OCI-LY7 (cell line): ENCODE measurements at regions not wholly inside any gene's neighbourhood (a gene's known extent, or its start where the extent isn't known, plus 50 kb on each side); places are given as distances from the start of the nearest gene placed in this dataset.
"Not testable (repeated sequence)": the region's sequence is repeated elsewhere in the genome, so short reads cannot be mapped to it uniquely, and the experiment has no call there.

Experiments used
- BruUV-seq: library from RNA; stranded (reverse); fragments of 400-500 nt; replicated peaks from 2 replicates; lab custom pipeline; 2021; lab: Mats Ljungman, UMichigan
- CTCF ChIA-PET: fragments of 300-600 bp; sonication (Branson Sonifier 250); formaldehyde crosslinking; loops from one replicate; lab custom pipeline; 2022; ENCODE audit warnings: antibody characterized with exemption; ENCODE audit not compliant: unreplicated experiment; lab: Charles Lee
- POLR2A ChIA-PET: fragments of 300-600 bp; sonication (Branson Sonifier 250); formaldehyde crosslinking; loops from one replicate; lab custom pipeline; 2022; ENCODE audit warnings: antibody characterized with exemption; lab: Charles Lee
- DNase-seq: peaks from one replicate; pipeline ENCODE4 v3.0.0-alpha.2; 2015; ENCODE audit warnings: low spot score
- H2AFZ ChIP-seq: fragments of 200-600 bp; sonication (generic), shearing (Covaris generic); 2 replicates; pipeline ENCODE4 v1.6.1; 2014; ENCODE audit warnings: mild to moderate bottlenecking, antibody characterized with exemption, low read length, moderate library complexity
- H3K27ac ChIP-seq: fragments of 200-600 bp; sonication (generic); 2 replicates; pipeline ENCODE4 v1.5.1; 2014; ENCODE audit warnings: mixed run types, low read depth, mild to moderate bottlenecking, moderate library complexity, low read length, inconsistent platforms; ENCODE audit not compliant: poor library complexity, severe bottlenecking
- H3K36me3 ChIP-seq: fragments of 200-600 bp; sonication (generic); 2 replicates; pipeline ENCODE4 v1.6.1; 2014; ENCODE audit warnings: mild to moderate bottlenecking, antibody characterized with exemption, low read length, moderate library complexity, mixed read lengths; ENCODE audit not compliant: insufficient read depth
- H3K4me1 ChIP-seq: fragments of 200-600 bp; sonication (generic); 2 replicates; pipeline ENCODE4 v1.5.1; 2014; ENCODE audit warnings: mild to moderate bottlenecking, low read length; ENCODE audit not compliant: insufficient read depth, poor library complexity, severe bottlenecking
- H3K4me2 ChIP-seq: fragments of 200-600 bp; sonication (generic); 2 replicates; pipeline ENCODE4 v1.6.1; 2014; ENCODE audit warnings: mild to moderate bottlenecking, low read length
- H3K4me3 ChIP-seq: fragments of 200-600 bp; sonication (generic); 2 replicates; pipeline ENCODE4 v1.5.1; 2014; ENCODE audit warnings: mild to moderate bottlenecking, low read depth, low read length; ENCODE audit not compliant: poor library complexity, severe bottlenecking
- H3K79me2 ChIP-seq: fragments of 200-600 bp; sonication (generic); 2 replicates; pipeline ENCODE4 v1.6.1; 2016; ENCODE audit warnings: low read depth, mild to moderate bottlenecking, low read length, moderate library complexity, mixed read lengths; ENCODE audit not compliant: insufficient read depth
- H3K9me2 ChIP-seq: fragments of 200-600 bp; sonication (generic); 2 replicates; pipeline ENCODE4 v1.6.1; 2016; ENCODE audit warnings: mild to moderate bottlenecking, low read length, mixed read lengths; ENCODE audit not compliant: insufficient read depth
- H3K9me3 ChIP-seq: fragments of 200-600 bp; sonication (generic); 2 replicates; pipeline ENCODE4 v1.6.1; 2014; ENCODE audit warnings: mild to moderate bottlenecking, mixed run types, low read length, mixed read lengths
- H4K20me1 ChIP-seq: fragments of 200-600 bp; sonication (generic); 2 replicates; pipeline ENCODE4 v1.6.1; 2014; ENCODE audit warnings: mild to moderate bottlenecking, antibody characterized with exemption, low read length, moderate library complexity, mixed read lengths; ENCODE audit not compliant: insufficient read depth
- EZH2phosphoT487 ChIP-seq: fragments of 200-600 bp; sonication (generic); IDR thresholded peaks from 2 replicates; pipeline ENCODE4 v1.6.1; 2018; ENCODE audit warnings: low read depth, borderline replicate concordance, mild to moderate bottlenecking, mixed run types, antibody characterized with exemption, low read length, moderate library complexity, mixed read lengths
- intact Hi-C: fragments of 100-400 bp; cut with micrococcal nuclease; formaldehyde crosslinking; loops from one replicate; pipeline ENCODE4 v1.10.0; 2022; ENCODE audit not compliant: unreplicated experiment
- TF ChIP-seq, protein P1 (sequence below): fragments of 200-600 bp; sonication (generic); conservative IDR thresholded peaks from 2 replicates; pipeline ENCODE4 v1.5.1; 2014; ENCODE audit warnings: mild to moderate bottlenecking, antibody characterized with exemption, low read length, moderate library complexity, mixed read lengths

DNA sequence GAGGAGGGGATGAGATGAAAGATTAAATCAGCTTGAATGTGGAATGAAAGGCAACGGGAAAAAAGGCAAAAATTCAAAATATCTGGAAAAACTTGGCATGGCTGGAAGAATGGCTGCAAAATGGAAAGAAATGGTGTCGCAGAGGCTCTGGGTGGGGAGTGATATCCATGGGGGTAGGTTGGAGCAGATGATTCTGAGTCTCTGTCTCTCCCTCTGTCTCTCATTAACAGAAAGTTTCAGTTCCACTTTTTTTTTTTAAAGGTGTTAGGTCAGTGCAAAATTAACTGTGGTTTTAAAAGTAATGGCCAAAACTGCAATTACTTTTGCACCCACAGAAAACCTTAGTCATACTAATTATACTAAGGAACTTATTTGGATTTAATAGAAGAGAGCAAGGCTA lies 931.1 kb upstream of the USP9Y start:
- Histone ChIP-seq H3K4me2 (no peak overlapping the region), H3K36me3 (no peaks in the 10 kb centered on the region), H3K4me3 (no peak overlapping the region), H3K79me2 (no peaks in the 10 kb centered on the region), H3K4me1 (no peaks in the 10 kb centered on the region), H2AFZ (no peak overlapping the region), H3K9me3 (no peaks in the 10 kb centered on the region), H4K20me1 (no peaks in the 10 kb centered on the region), H3K9me2 (no peaks in the 10 kb centered on the region), H3K27ac (no peak overlapping the region)
- ChIA-PET CTCF (no interaction called here), POLR2A (interaction anchor here (0.6 kb wide), 1 partner anchor 41 kb away, joined by 4 read pairs; no protein-coding TSS in a partner anchor)
- BruUV-seq = no TSS peak
- no peak for TF ChIP-seq EZH2phosphoT487
- TF ChIP-seq, protein P1, sequence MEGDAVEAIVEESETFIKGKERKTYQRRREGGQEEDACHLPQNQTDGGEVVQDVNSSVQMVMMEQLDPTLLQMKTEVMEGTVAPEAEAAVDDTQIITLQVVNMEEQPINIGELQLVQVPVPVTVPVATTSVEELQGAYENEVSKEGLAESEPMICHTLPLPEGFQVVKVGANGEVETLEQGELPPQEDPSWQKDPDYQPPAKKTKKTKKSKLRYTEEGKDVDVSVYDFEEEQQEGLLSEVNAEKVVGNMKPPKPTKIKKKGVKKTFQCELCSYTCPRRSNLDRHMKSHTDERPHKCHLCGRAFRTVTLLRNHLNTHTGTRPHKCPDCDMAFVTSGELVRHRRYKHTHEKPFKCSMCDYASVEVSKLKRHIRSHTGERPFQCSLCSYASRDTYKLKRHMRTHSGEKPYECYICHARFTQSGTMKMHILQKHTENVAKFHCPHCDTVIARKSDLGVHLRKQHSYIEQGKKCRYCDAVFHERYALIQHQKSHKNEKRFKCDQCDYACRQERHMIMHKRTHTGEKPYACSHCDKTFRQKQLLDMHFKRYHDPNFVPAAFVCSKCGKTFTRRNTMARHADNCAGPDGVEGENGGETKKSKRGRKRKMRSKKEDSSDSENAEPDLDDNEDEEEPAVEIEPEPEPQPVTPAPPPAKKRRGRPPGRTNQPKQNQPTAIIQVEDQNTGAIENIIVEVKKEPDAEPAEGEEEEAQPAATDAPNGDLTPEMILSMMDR = no peak
- intact Hi-C loops = no loop called here
- no peak for DNase-seq

GRCh38 chrY:11779743-11780142 lies 921.3 kb upstream of the USP9Y start:
- H4K20me1 ChIP-seq, BruUV-seq, H3K4me1 ChIP-seq, H3K9me3 ChIP-seq, H3K9me2 ChIP-seq, CTCF ChIA-PET, H3K36me3 ChIP-seq, POLR2A ChIA-PET, DNase-seq, H3K79me2 ChIP-seq, H3K27ac ChIP-seq, H2AFZ ChIP-seq, intact Hi-C loops, H3K4me3 ChIP-seq, H3K4me2 ChIP-seq: not testable (repeated sequence)

DNA sequence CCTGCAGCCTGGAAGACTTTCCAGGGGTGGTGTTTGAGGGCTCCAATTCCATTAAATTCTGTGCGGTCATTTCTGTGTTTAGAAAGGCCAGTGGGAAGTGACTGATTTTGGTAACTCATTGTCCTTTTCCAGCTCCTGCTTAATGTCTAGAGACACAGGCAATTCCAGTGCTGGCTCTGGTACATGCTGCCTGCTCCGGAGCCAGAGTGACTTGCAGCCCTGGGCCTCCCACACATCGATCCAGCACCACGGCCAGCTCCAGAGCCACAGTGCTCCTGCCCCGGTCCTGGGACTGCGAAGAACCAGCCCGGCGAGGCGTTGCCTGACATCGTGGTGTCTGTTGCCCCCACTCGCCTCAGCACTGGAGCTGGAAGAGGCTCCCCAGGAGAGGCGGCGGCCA lies 912.0 kb upstream of the USP9Y start:
- H3K79me2 ChIP-seq, CTCF ChIA-PET, H3K27ac ChIP-seq, intact Hi-C loops, POLR2A ChIA-PET, H3K4me3 ChIP-seq, H3K9me3 ChIP-seq, H2AFZ ChIP-seq, H3K4me2 ChIP-seq, H3K36me3 ChIP-seq, H4K20me1 ChIP-seq, BruUV-seq, H3K9me2 ChIP-seq, DNase-seq, H3K4me1 ChIP-seq: not testable (repeated sequence)

GRCh38 chrY:11823752-11824151 lies 877.3 kb upstream of the USP9Y start:
- H3K4me1 ChIP-seq, H3K4me2 ChIP-seq, CTCF ChIA-PET, H2AFZ ChIP-seq, H3K27ac ChIP-seq, BruUV-seq, H3K4me3 ChIP-seq, intact Hi-C loops, H3K9me2 ChIP-seq, POLR2A ChIA-PET, H3K36me3 ChIP-seq, DNase-seq, H3K79me2 ChIP-seq, H3K9me3 ChIP-seq, H4K20me1 ChIP-seq: not testable (repeated sequence)

DNA sequence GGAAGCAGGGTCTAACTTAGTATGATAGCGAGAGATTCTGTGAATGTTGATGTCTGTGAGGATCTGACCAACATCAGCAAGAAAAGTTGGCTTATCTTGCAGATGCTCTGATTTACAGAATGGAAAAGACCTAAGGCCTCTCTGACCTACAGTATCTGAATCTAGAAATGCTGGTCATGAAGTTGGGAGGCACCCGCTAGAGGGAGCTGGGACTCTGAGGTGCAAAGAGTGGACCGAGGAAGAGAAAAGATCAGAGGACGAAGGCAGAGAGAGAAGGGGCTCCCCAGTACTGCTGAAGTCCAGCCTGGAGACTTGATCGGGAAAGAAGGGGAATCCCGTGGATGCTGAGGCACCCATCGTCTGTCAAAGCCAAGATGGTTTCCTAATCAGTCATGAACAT lies 866.8 kb upstream of the USP9Y start:
- DNase-seq, CTCF ChIA-PET, H3K4me2 ChIP-seq, H3K9me2 ChIP-seq, H3K4me1 ChIP-seq, H2AFZ ChIP-seq, BruUV-seq, H3K9me3 ChIP-seq, H3K27ac ChIP-seq, intact Hi-C loops, H3K79me2 ChIP-seq, H3K36me3 ChIP-seq, H4K20me1 ChIP-seq, H3K4me3 ChIP-seq: not testable (repeated sequence)
- POLR2A ChIA-PET = interaction anchor here (0.6 kb wide), 1 partner anchor 37 kb away, joined by 3 read pairs; no protein-coding TSS in a partner anchor
